ENCODE measurements at regions not wholly inside any gene's neighbourhood (a gene's known extent, or its start where the extent isn't known, plus 50 kb on each side); places are given as distances from the start of the nearest gene placed in this dataset.

GRCh38 chr5:155844542-155844941 lies 482.4 kb upstream of the SGCD start:
- ATAC-seq (no peak), DNase-seq (no peak)
- Mint-ChIP-seq H3K4me1 (no peaks in the 10 kb centered on the region), H3K27ac (no peak overlapping the region), H3K27me3 (no peaks in the 10 kb centered on the region), H3K36me3 (ENCODE audit: low read depth) (no peaks in the 10 kb centered on the region), H3K9me3 (ENCODE audit: low read depth) (no peaks in the 10 kb centered on the region), H3K4me3 (no peak overlapping the region)
- intact Hi-C loops (cut with DNase I, micrococcal nuclease), result no loop called here
- POLR2A ChIA-PET, result no interaction called here
- CTCF ChIA-PET, result no interaction called here

- H3K27me3 Mint-ChIP-seq, result no peaks in the 10 kb centered on the region
- DNase-seq (no peak), ATAC-seq (no peak)
- CTCF ChIA-PET, result no interaction called here
- no peaks in the 10 kb centered on the region for H3K36me3 Mint-ChIP-seq (ENCODE audit: low read depth)
- no peaks in the 10 kb centered on the region for H3K4me1 Mint-ChIP-seq
- intact Hi-C loops (cut with DNase I, micrococcal nuclease), result no loop called here
- no peaks in the 10 kb centered on the region for H3K9me3 Mint-ChIP-seq (ENCODE audit: low read depth)
- H3K4me3 Mint-ChIP-seq, result no peak overlapping the region
- POLR2A ChIA-PET, result no interaction called here
- no peak overlapping the region for H3K27ac Mint-ChIP-seq
Observed at GRCh38 chr5:155850370-155850769, 476.6 kb upstream of the SGCD start.

- Mint-ChIP-seq H3K4me3 (no peak overlapping the region), H3K27ac (no peak overlapping the region), H3K9me3 (ENCODE audit: low read depth) (no peaks in the 10 kb centered on the region), H3K36me3 (ENCODE audit: low read depth) (no peaks in the 10 kb centered on the region), H3K27me3 (peaks cover 6% of the 10 kb centered on the region), H3K4me1 (no peaks in the 10 kb centered on the region)
- ATAC-seq (no peak), DNase-seq (no peak)
- POLR2A ChIA-PET, result no interaction called here
- CTCF ChIA-PET, result no interaction called here
- intact Hi-C loops (cut with DNase I, micrococcal nuclease), result no loop called here
Observed at GRCh38 chr5:155866971-155867370, 460.0 kb upstream of the SGCD start.

- H3K27me3 Mint-ChIP-seq, result peaks cover 7% of the 10 kb centered on the region
- POLR2A ChIA-PET, result no interaction called here
- intact Hi-C loops (cut with DNase I, micrococcal nuclease), result no loop called here
- DNase-seq, result no peak
- H3K9me3 Mint-ChIP-seq (ENCODE audit: low read depth), result no peaks in the 10 kb centered on the region
- H3K36me3 Mint-ChIP-seq (ENCODE audit: low read depth), result no peaks in the 10 kb centered on the region
- CTCF ChIA-PET, result no interaction called here
- no peak overlapping the region for H3K27ac Mint-ChIP-seq
- no peak for ATAC-seq
- H3K4me1 Mint-ChIP-seq, result no peaks in the 10 kb centered on the region
- no peak overlapping the region for H3K4me3 Mint-ChIP-seq
Observed at GRCh38 chr5:155867522-155868088, 459.4 kb upstream of the SGCD start.

- POLR2A ChIA-PET, result no interaction called here
- peaks cover 9% of the 10 kb centered on the region for H3K27me3 Mint-ChIP-seq
- H3K36me3 Mint-ChIP-seq (ENCODE audit: low read depth), result no peaks in the 10 kb centered on the region
- H3K4me3 Mint-ChIP-seq, result no peak overlapping the region
- no peak for DNase-seq
- H3K27ac Mint-ChIP-seq, result no peak overlapping the region
- intact Hi-C loops (cut with DNase I, micrococcal nuclease), result no loop called here
- ATAC-seq, result no peak
- no peaks in the 10 kb centered on the region for H3K9me3 Mint-ChIP-seq (ENCODE audit: low read depth)
- no peaks in the 10 kb centered on the region for H3K4me1 Mint-ChIP-seq
- CTCF ChIA-PET, result no interaction called here
Observed at GRCh38 chr5:155870636-155871035, 456.3 kb upstream of the SGCD start.

- DNase-seq (no peak), ATAC-seq (no peak)
- Mint-ChIP-seq H3K27me3 (peaks cover 9% of the 10 kb centered on the region), H3K4me1 (no peaks in the 10 kb centered on the region), H3K4me3 (no peak overlapping the region), H3K36me3 (ENCODE audit: low read depth) (no peaks in the 10 kb centered on the region), H3K27ac (no peak overlapping the region), H3K9me3 (ENCODE audit: low read depth) (no peaks in the 10 kb centered on the region)
- POLR2A ChIA-PET, result no interaction called here
- CTCF ChIA-PET, result no interaction called here
- intact Hi-C loops (cut with DNase I, micrococcal nuclease), result no loop called here
Observed at GRCh38 chr5:155871623-155872022, 455.3 kb upstream of the SGCD start.

- Mint-ChIP-seq H3K9me3 (ENCODE audit: low read depth) (no peaks in the 10 kb centered on the region), H3K4me3 (no peak overlapping the region), H3K4me1 (no peaks in the 10 kb centered on the region), H3K27me3 (peaks cover 9% of the 10 kb centered on the region), H3K36me3 (ENCODE audit: low read depth) (no peaks in the 10 kb centered on the region), H3K27ac (no peak overlapping the region)
- intact Hi-C loops (cut with DNase I, micrococcal nuclease), result no loop called here
- no peak for DNase-seq
- CTCF ChIA-PET, result no interaction called here
- POLR2A ChIA-PET, result no interaction called here
- ATAC-seq, result no peak
Observed at GRCh38 chr5:155872629-155873220, 454.2 kb upstream of the SGCD start.

- ChIA-PET POLR2A (no interaction called here), CTCF (interaction anchor here (0.8 kb wide), 1 partner anchor 179 kb away, joined by 3 read pairs; no protein-coding TSS in a partner anchor)
- DNase-seq, result no peak
- Mint-ChIP-seq H3K4me1 (no peaks in the 10 kb centered on the region), H3K27me3 (peaks cover 2% of the 10 kb centered on the region), H3K36me3 (ENCODE audit: low read depth) (no peaks in the 10 kb centered on the region), H3K27ac (no peak overlapping the region), H3K9me3 (ENCODE audit: low read depth) (no peaks in the 10 kb centered on the region), H3K4me3 (no peak overlapping the region)
- intact Hi-C loops (cut with DNase I, micrococcal nuclease), result no loop called here
- no peak for ATAC-seq
Observed at GRCh38 chr5:155878991-155879575, 447.9 kb upstream of the SGCD start.

- H3K4me3 Mint-ChIP-seq, result no peak overlapping the region
- DNase-seq, result no peak
- intact Hi-C loops (cut with DNase I, micrococcal nuclease), result no loop called here
- POLR2A ChIA-PET, result no interaction called here
- ATAC-seq, result no peak
- no peaks in the 10 kb centered on the region for H3K36me3 Mint-ChIP-seq (ENCODE audit: low read depth)
- H3K9me3 Mint-ChIP-seq (ENCODE audit: low read depth), result no peaks in the 10 kb centered on the region
- CTCF ChIA-PET, result no interaction called here
- H3K4me1 Mint-ChIP-seq, result no peaks in the 10 kb centered on the region
- H3K27me3 Mint-ChIP-seq, result peaks cover 2% of the 10 kb centered on the region
- H3K27ac Mint-ChIP-seq, result no peak overlapping the region
Observed at GRCh38 chr5:155884041-155884440, 442.9 kb upstream of the SGCD start.

- ATAC-seq, result no peak
- H3K27me3 Mint-ChIP-seq, result peaks cover 2% of the 10 kb centered on the region
- CTCF ChIA-PET, result no interaction called here
- H3K4me1 Mint-ChIP-seq, result no peaks in the 10 kb centered on the region
- H3K27ac Mint-ChIP-seq, result no peak overlapping the region
- no peaks in the 10 kb centered on the region for H3K9me3 Mint-ChIP-seq (ENCODE audit: low read depth)
- H3K4me3 Mint-ChIP-seq, result no peak overlapping the region
- intact Hi-C loops (cut with DNase I, micrococcal nuclease), result no loop called here
- no peaks in the 10 kb centered on the region for H3K36me3 Mint-ChIP-seq (ENCODE audit: low read depth)
- DNase-seq, result no peak
- POLR2A ChIA-PET, result no interaction called here
Observed at GRCh38 chr5:155885199-155885598, 441.8 kb upstream of the SGCD start.

- Mint-ChIP-seq H3K27me3 (peaks cover 2% of the 10 kb centered on the region), H3K4me3 (no peak overlapping the region), H3K9me3 (ENCODE audit: low read depth) (no peaks in the 10 kb centered on the region), H3K36me3 (ENCODE audit: low read depth) (no peaks in the 10 kb centered on the region), H3K27ac (no peak overlapping the region), H3K4me1 (no peaks in the 10 kb centered on the region)
- intact Hi-C loops (cut with DNase I, micrococcal nuclease), result no loop called here
- ATAC-seq, result no peak
- POLR2A ChIA-PET, result no interaction called here
- CTCF ChIA-PET, result no interaction called here
- DNase-seq, result no peak
Observed at GRCh38 chr5:155886311-155887031, 440.5 kb upstream of the SGCD start.

- DNase-seq (no peak), ATAC-seq (no peak)
- ChIA-PET CTCF (no interaction called here), POLR2A (no interaction called here)
- Mint-ChIP-seq H3K9me3 (ENCODE audit: low read depth) (no peaks in the 10 kb centered on the region), H3K4me1 (no peaks in the 10 kb centered on the region), H3K36me3 (ENCODE audit: low read depth) (no peaks in the 10 kb centered on the region), H3K27me3 (peaks cover 2% of the 10 kb centered on the region), H3K4me3 (no peak overlapping the region), H3K27ac (no peak overlapping the region)
- intact Hi-C loops (cut with DNase I, micrococcal nuclease), result loop anchor here in 1 of 2 experiments (10.0 kb wide), 1 partner anchor 1879 kb away; no protein-coding TSS in a partner anchor
Observed at GRCh38 chr5:155895484-155895883, 431.5 kb upstream of the SGCD start.

All from activated CD4-positive, alpha-beta T cell treated with anti-CD3 and anti-CD28 coated beads for 36 hours (primary cell).